HG02623 (cell line): ENCODE measurements at regions not wholly inside any gene's neighbourhood (a gene's known extent, or its start where the extent isn't known, plus 50 kb on each side); places are given as distances from the start of the nearest gene placed in this dataset.
"Not testable (repeated sequence)": the region's sequence is repeated elsewhere in the genome, so short reads cannot be mapped to it uniquely, and the experiment has no call there.

Source experiments
- ATAC-seq: cut with Tn5 transposase; IDR thresholded peaks from one replicate; pipeline ENCODE4 v1.9.1; 2021; ENCODE audit warnings: moderate library complexity; ENCODE audit not compliant: unreplicated experiment

DNA sequence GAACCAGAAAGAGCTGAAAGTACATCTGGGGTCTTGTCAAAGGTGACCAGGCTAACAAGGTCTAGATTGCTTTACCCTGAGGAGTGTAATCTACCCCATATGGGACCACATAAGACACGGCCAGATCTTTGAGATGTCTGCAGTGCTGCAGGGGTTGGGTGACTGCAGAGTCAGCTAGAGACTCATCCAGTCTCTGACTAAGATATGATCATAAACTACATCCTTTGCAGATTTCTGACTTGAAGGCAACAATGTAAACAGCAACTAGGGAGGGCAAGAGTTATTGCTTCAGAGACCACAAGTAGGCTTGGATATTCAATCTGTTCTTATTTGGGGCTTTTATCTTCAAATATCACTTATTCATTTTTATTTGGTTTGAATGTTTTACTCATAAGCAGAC lies 1080.5 kb upstream of the FOXG1 start:
- ATAC-seq: no peak

DNA sequence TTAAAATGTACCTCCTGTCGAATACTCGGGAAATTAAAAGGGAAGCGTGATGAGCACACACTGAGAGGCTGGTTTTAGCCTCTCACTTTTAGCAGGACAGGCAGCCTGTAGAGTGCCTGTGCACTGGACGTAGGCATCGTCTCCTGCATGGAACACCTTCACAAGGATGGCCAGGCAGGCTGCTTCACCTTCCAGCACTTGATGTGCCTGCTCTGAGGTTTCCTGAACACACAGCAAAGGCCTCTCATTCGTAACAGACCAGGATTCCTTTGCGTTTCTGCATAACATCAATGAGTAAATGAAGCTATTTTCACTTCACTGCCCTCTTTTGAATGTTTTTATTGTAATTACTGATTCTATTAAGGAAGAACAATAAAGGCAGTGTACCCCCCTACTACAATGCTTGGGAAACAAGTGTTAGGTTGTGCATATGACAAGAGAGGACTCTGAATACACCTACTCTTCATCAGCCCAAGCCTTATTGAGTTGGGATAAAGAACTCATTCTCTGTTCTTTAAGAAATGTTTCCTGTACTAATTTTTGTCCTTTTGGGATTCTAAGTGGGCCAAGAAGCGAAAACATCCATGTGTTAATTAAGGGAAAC lies 1077.6 kb upstream of the FOXG1 start:
- no peak for ATAC-seq

DNA sequence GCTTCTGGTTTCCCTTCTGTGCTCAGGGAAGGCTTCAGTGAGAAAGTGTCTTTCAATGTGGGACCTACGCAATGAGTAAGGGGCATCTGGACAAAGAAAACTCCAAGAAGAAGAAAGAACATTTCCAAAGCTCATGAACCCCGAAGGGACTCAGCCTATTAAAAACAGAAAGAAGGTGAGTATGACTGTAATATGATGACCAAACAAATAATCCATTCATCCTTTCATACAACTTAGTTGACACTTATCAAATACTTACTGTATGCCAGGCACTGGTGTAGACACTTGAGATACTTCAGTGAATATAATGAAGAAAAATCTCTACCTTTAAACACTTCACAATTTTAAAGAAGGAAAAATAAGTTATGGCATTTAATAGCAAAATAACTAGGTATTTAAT lies 1054.2 kb upstream of the FOXG1 start:
- ATAC-seq: no peak

DNA sequence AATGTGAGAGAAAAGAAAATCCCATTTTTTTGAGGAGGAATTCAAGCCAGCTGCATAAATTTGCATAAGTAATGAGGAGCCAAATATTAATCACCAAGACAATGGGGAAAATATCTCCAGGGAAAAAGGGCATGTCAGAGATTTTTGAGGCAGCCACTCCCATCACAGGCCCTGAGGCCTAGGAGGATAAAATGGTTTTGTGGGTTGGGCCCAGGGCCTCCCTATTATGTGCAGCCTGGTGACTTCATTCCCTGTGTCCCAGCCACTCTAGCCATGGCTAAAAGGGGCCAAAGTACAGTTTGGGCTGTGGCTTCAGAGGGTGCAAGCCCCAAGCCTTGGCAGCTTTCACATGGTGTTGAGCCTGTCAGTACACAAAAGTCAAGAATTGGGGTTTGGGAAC lies 1051.0 kb upstream of the FOXG1 start:
- no peak for ATAC-seq

DNA sequence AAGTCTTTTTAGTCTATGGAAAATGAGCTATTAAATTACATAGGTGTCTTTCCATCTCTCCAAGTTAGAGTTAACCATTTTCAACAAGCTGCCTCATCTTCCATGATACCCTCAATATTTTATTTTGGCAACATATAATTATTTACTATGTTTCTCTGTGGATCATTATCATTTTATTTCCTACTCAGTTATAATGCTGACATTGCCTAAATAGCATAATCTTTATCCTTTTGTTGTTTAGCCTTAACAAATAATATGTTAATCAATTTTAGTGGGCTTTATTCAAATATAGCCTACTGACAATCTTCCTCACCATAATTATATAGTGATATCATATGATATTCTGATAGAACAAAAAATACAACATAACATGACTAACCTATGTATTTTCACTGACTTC lies 1044.8 kb upstream of the FOXG1 start:
- ATAC-seq: no peak

DNA sequence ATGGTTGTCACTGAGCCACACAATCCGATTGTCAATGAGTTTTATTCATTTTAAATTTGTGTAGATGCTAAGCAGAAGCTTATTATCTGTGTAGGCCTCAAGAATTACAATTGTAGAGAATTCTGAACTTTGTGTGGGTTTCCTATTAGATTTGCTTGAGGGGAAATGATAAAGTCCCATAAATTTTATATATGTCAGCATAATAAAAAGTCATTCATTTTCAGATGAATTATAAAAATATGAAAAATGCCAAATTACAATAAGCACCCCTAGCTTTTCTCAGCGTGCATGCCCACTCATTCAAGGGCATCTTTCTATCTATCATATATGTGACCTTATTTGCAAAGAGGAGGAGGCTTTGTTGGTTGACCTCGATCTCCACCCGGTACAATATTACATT lies 1041.1 kb upstream of the FOXG1 start:
- ATAC-seq: no peak

DNA sequence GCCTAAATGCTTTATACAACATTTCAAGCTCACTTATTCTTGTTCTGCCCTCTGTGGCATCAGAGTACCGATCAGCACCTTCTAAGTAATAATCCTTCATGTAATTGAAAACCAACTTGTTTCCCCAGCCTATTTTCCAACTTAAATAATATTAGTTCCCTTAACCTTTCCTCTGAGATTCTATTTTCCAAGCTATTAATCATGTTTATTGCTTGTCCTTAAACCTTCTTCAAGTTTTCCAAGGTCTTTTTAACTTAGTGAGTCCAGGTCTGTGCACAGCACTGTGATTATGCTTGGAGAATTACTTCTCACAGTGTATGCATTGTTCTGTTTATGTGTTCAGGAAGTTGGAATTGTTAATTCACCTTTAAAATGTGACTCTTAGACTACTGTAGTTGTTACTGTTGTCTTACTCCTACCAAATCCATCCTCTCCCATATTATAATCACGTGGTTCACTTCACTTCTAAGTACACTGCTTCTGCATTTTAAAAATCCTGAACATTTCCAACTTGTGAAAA lies 1039.3 kb upstream of the FOXG1 start:
- ATAC-seq: no peak

DNA sequence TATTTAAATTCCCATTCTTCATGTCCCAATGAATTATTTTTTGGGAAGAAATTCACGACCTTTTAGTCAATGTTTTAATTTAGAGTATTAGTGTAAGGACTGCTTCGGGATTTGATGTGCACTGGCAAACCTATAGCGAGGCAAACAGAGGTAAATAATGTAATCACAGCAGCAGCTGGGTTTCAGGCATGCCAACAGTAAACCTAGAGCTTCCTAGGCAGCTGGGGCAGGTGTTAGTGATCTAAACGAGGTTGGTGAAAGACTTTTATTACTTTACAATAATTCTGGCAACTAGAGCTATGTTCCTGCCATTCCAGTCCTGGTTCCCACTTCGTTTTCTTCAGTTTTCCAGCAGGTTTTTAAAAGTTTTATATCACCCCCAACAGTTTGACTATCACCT lies 1036.4 kb upstream of the FOXG1 start:
- no peak for ATAC-seq

DNA sequence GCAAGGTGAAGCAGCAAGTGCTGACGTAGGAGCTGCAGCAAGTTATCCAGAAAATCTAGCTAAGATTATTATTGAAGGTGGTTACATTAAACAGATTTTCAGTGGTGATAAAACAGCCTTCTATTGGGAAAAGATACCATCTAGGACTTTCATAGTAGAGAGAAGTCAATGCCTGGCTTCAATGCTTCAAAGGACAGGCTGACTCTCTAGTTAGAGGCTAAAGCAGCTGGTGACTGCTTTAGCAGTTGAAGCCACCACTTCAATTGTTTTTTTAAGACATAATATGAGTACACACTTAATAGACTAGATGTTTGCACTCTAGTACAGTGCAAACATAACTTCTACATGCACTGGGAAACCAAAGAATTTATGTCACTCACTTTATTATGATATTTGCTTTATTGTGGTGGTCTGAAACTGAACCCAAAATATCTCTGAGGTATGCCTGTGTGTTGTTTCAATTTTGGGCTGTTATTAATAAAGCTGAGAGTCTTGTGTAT lies 1026.9 kb upstream of the FOXG1 start:
- no peak for ATAC-seq

DNA sequence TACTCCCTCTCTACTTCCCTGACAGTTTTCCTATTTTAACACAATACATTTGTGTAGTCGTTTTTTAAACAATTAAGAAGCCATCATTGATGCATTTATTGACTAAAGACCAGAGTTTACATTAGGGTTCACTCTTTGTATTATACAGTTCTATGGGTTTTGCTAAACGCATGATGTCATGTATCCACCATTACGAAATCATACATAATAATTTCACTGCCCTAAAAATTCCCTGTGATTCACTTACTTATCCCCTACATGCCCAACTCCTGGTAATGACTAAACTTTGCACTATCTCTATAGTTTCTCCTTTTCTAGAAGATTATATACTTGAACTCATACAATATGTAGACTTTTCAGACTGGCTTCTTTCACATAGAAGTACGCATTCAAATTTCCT lies 1016.5 kb upstream of the FOXG1 start:
- ATAC-seq: no peak

DNA sequence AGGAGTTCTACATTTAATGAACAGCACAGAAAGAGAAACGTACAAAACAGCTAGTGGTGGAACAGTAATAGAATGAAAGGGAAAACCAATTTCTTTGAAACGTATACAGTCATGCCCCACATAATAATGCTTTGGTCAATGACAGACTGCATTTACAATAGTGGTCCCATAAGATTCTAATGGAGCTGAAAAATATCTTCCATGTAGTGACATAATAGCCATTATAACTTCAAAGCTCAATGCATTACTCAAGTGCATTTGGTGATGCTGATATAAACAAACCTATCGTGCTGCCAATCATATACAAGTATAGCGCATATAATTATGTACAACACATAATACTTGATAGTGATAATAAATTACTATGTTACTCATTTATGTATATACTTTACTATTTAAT lies 1008.9 kb upstream of the FOXG1 start:
- not testable (repeated sequence) for ATAC-seq

DNA sequence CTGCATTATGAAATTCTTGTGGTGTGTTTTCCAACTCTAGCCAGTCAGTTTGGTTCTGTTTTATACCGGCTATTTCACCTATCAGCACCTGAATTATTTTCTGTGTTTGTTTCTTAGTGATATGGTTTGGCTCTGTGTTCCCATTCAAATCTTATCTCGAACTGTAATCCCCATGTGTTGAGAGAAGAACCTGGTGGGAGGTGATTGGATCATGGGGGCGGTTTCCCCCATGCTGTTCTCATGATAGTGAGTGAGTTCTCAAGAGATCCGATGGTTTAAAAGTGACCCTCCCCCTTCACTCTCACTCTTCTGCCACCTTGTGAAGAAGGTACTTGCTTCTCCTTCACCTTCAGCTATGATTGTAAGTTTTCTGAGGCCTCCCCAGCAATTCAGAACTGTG lies 1006.2 kb upstream of the FOXG1 start:
- ATAC-seq: not testable (repeated sequence)

DNA sequence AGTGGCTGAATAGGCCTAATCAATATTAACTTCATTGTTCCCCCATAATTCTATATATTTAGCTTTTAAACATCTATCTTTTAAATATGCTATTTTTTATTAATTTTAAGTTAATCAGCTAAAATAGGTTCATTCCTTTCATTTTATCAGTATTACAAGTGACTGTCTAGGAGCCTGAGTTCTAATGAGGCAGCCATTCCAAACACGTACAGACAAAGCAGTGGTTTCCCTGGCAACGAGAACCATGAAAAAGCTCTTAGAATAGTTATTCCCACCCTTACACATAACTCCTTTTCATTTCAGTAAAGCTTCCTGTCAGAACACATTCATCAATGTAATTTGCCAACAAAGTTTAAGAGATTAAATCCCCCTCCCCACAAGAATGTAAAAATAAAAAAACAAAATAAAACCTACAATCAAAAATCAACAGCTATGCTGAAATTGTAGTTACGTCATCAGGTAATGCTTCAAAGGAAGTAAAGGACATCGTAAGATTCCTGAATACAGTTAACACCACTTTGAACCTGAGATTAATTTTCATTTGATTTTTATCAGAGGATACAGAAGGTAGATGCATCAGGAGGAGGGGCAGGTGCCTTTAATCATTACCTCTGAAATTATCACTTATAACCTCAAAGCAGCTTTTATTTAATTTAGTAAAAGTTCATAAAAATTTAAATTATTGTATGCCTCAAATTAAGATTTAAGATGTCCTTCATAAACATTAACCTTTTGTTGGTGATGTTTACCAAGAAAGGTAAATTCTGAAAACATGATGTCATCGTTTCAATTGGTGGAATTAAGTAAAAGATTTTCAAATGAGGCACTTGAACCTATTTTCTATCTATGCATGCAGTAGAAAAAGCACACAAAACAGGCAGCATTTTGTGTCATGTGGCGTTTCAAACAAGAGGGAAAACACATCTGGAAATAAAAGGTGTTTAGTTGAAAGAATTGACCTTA lies 967.2 kb upstream of the FOXG1 start:
- not testable (repeated sequence) for ATAC-seq

DNA sequence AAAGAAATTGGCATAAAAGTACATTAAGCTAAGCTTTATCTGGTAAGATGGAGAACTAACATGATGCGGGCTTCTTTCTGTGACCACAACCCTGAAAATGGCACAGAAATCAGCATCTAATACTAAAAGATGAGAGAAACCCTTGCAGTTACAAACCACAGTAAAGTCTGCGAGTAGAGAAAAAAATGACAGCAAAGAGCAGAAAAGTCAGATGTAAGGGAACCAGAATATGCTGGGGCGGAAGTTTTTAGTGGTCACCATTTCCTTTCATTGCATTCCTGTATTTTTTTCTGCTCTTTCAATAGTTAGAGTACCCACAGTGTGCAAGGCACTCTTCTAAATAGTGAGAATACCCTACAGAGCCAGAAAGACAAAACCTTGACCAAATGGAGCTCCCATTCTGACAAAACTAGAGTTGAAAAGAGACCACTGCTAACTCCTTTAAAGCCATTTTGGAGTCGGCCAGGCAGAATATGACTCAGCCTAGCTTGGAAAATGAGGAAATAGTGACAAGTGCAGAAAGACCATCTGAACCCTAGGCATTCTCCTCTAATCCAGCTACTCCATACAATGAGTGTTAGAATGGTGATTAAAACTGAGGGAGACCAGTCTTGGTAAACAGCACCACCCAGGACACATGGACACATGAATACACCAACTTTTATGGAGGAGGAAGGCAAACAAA lies 948.7 kb upstream of the FOXG1 start:
- ATAC-seq: not testable (repeated sequence)

DNA sequence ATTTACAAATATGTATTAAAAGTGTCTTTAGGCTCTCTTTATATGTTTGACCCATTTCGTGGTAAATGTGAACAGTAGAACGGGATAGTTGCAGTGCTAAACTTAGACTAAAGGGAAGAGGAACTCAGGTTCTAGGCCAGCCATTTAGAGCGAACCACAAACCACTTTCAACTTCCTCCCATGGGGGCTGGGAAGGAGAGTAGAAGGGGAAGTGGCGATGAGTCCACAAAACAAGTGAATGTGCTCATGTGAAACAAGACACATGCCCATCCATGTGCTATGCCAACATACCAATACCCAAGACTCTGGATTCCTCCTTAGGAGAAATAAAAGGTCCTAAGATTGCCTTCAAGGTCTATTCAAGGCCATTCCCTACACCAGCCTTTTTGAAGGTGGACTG lies 940.4 kb upstream of the FOXG1 start:
- ATAC-seq: not testable (repeated sequence)

DNA sequence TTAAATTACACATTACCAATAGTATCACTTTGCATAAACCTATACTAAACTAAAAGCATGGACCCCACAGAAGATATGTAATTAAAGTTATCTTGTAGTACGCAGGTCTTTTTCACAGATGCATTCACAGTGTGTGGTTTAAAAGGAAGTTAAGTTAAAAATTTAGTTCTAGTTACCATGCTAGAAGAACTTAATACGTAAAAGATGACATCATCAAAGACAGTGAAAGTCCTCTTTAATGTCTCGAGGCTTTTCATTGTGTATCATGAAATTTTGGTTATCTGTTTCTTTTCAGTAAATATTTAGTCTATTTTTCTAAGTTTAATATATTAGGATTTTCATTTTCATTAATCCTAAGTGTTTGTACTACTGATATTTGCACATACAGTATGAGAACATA lies 934.6 kb upstream of the FOXG1 start:
- not testable (repeated sequence) for ATAC-seq

DNA sequence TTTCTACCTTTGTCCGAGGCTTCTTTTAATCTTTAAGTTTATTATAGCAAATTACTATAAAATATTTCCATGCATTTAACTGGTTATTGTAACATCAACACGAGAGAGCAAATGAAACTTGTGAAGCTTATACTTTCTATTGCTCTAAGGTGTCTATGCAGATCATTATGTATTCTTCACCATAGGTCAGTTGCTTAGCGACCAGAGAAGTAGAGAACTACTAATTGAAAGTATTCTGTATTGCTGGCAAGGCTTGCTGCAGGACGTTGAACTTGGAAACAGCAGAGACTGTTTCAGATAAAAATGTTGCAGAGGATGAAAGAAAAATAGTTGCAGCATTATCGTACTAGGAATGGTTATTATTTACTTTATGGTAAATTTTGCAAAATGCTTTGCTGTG lies 933.6 kb upstream of the FOXG1 start:
- not testable (repeated sequence) for ATAC-seq

DNA sequence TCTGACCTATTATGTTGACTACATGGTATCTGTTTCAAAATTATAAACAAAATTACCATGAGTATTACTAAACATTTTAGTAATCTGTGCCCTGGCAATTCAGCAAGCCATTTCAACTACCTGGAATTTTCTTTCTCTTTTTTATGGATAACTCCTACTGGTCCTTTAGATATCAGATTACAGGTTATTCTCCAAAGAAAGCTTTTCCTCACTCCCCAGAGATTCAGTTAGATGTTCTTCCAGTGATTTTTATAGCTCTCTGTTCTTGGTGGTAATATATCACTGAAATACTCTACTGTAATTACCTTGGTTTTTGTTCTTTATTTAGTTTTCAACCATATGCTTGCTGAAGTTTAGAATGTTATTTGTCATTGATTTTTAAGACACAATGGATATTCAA lies 930.2 kb upstream of the FOXG1 start:
- no peak for ATAC-seq

DNA sequence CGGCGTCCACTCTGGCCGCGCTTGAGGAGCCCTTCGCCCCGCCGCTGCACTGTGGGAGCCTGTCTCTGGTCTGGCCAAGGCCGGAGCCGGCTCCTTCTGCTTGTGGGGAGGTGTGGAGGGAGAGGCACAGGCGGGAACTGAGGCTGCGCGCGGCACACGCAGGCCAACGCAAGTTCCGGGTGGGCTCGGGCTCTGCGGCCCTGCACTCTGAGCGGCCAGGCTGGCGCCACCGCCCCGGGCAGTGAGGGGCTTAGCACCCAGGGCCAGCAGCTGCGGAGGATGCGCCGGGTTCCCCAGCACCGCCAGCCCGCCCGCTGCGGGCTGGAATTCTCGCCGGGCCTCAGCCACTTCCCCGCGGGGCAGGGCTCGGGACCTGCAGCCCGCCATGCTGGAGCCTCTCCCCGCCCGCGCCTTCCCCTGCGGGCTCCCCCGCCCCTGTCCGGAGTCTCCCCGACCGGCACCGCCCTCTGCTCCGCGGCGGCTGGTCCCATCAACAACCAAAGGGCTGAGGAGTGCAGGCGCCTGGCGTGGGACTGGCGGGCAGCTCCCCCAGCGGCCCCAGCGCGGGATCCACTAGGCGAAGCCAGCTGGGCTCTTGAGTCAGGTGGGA lies 921.2 kb upstream of the FOXG1 start:
- no peak for ATAC-seq

DNA sequence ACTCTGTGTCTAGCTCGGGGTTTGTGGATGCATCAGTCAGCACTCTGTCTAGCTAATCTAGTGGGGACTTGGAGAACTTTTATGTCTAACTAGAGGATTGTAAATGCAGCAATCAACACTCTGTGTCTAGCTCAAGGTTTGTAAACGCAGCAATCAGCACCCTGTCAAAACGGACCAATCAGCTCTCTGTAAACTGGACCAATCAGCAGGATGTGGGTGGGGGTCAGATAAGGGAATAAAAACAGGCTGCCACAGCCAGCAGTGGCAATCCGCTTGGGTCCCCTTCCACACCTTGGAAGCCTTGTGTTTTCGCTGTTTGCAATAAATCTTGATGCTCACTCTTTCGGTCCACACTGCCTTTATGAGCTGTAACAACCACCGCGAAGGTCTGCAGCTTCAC lies 920.7 kb upstream of the FOXG1 start:
- ATAC-seq: no peak

DNA sequence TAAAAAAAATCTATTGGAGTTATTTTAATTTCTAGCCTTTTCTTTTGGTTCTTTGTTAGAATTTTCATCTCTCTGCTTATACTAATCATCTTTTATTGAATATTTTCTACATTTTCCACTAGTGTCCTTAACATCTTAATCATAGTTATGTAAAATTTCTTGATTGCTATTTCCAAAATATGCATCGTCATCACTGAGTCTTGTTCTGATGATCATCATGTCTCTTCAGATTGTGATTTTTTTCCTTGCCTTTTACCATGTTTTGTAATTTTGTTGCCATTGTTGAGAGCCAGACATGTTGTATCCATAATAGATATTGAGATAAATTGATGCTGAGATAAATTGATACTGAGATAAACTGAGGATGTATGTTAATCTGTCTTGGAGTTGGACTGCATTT lies 919.1 kb upstream of the FOXG1 start:
- ATAC-seq: not testable (repeated sequence)
